Activated CD8-positive, alpha-beta memory T cell treated with anti-CD3 and anti-CD28 coated beads, Interleukin-2, amount 50 U/mL, for 1 hour (primary cell): ENCODE measurements at regions not wholly inside any gene's neighbourhood (a gene's known extent, or its start where the extent isn't known, plus 50 kb on each side); places are given as distances from the start of the nearest gene placed in this dataset.
"Not testable (repeated sequence)": the region's sequence is repeated elsewhere in the genome, so short reads cannot be mapped to it uniquely, and the experiment has no call there.

Experiments
- DNase-seq: peaks from one replicate; pipeline ENCODE4 v3.0.0-alpha.2; 2020; ENCODE audit errors: extremely low read depth

DNA sequence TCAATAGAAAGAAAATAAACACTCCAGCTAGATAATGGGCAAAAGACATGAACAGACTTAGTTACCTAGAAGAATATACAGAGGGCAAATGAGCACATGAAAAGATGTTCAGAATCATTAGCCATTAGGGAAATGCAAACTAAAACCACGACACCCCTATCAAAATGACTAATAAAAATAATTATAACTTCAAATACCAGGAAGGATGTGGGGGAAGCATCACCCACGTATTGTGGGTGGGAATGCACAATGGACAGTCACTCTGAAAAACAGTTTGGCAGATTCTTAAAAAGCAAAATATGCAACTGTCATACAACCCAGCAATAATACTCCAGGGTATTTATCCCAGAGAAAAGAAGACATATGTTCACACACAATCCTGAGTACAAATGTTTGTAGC, 92.6 kb downstream of the DLL1 start:
- DNase-seq = no peak

DNA sequence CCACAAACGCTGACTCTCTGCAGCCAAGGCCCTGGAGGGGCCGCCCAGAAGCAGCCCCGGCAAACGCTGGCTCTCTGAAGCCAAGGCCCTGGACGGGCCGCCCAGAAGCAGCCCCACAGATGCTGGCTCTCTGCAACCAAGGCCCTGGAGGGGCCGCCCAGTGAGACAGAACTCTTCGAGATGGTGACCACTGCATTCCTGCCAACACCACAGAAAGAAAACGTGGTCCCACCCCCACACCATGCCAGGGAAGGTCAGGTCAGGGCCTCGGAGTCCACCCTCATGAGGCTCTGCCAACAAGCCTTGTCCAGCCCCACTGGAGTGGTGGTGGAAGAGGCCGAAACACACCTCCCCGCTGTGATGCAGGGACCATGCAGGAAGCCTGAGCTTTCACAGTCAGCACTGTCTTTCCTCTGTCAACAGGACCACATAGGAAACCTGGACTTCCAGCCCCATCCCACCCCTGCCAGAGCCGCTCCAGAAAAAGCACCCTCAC, 97.5 kb downstream of the DLL1 start:
- DNase-seq = no peak

DNA sequence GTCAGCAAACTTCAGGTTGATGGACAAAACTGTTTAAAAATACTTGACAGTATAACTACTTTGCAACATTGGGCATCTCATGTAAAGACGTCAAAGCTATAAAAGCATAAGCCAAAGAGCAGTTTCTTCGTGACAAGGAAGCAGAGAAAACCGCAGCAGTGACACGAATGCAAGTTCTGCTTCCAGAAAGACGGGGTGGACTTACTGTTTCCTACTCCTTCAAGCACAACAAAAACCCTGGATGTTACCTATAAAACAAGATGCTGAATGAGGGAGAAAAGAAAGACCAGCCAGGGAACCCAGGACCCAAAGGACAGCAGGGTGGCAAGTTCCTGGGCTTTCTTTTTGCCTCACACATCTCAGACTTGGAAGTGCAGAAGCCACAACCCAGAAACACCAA, 98.0 kb downstream of the DLL1 start:
- no peak for DNase-seq

DNA sequence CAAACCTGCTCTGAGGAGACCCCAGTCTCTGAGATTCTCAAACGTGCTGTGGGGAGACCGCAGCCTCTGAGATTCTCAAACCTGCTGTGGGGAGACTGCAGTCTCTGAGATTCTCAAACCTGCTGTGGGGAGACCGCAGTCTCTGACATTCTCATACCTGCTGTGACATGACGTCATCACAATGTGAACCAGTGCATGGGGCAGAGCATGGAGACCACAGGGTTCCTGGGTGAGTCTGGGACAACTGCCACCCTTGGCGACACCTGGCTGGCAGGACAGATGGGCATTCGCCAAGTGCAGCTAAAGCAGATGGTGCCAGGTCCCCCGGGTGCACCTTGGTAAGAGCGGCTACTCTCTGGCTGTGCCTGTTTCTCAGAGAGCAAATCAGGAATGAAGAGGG, 98.8 kb downstream of the DLL1 start:
- not testable (repeated sequence) for DNase-seq

DNA sequence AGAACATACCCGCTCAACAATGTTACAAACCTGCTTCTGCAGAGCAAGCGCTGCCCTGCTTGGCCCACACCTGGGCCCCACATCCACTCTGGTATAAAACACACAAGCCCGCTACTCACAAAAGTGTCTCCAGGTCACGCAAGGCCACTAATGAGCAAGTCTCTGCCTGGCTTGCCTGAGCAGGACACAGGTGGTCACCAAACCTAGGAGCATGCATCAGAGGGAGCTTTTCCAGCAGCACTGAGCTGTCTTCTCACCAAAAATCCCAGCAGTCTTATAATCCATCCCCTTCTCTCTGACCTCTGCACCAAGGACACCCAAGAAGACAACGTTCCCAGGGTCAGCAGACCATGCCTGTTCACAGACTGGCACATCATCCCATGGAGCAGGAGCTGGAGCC, 100.8 kb downstream of the DLL1 start:
- no peak for DNase-seq

DNA sequence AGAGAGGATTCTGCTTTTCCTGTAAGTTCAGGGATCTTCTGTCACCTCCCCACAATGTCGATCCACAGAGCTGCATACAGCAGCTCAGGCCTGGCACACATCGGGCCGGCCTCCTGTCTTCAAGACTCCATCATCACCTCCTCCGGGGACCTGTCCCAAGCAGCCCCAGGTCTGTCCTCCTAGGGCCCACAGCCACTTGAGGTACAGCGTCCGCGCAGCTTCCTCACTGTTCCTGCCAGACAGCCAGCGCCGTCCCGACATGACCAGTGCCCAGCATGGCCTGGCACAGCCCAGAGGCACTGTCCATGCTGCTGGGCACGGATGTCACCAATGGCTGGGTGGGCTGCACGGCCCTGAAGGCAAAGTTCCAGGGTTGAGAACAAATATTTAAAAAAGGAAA, 101.6 kb downstream of the DLL1 start:
- DNase-seq = no peak

DNA sequence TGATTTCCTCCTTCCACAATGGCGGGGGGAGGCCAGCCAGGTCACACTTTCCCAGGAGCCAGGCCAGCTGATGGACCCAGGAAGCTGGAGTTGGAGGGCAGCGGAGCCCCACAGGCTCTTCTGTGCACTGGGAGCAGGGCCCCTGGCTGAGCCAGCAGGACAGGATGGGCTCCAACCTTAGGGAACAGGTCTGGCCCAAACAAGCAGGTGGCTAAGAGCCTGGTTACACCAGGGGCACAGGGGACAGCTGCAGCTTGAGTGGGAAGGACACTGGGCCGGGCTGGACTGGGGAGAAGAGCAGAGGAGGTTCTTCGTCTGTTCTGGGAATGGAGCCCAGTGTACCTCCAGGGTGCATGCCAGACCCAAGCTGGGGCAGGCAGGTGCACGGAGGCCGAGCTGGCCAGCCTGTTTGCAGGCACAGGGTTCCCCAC, 102.3 kb downstream of the DLL1 start:
- no peak for DNase-seq

DNA sequence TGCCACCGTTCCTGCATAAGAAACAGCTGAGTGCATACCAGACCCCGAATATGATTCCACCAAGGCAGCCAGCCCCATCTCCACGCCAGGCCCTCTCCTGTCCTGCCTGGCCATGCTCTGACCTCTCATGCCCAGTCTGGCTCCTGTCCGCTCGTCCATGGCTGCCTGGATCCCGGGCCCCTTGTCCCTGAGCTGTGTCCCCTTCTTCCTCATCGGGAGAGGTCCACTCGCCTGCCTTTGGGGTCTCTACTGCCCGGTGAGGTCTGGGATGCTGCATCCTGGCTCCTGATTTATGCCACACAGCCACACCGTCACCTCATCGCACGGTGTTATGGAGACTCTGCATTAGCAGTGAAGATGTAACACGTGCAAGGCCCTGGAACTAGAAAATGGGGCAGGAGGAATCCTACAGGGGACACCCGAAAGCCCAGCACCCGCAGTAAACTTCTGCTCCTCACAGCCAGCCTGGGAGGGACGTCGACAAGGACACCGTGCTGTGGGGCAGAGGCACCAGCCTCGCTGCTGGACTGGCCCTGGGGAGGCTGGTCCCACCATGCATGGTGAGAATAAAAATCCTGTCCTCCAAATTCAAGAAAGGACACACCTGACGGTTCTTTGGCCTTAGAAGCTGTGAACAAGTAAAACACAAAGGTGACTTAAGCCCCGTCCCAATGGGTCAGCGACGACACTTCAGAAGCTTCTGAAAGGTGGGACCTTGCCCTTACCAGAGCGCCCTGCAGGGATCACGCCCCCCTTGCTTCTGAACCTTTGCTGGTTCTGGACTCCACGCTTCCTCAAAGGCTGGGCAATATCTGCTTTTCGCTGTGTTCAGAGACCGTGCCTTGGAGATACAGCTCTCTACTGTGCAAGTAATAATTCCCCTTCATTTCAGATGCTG, 103.0 kb downstream of the DLL1 start:
- DNase-seq = no peak

DNA sequence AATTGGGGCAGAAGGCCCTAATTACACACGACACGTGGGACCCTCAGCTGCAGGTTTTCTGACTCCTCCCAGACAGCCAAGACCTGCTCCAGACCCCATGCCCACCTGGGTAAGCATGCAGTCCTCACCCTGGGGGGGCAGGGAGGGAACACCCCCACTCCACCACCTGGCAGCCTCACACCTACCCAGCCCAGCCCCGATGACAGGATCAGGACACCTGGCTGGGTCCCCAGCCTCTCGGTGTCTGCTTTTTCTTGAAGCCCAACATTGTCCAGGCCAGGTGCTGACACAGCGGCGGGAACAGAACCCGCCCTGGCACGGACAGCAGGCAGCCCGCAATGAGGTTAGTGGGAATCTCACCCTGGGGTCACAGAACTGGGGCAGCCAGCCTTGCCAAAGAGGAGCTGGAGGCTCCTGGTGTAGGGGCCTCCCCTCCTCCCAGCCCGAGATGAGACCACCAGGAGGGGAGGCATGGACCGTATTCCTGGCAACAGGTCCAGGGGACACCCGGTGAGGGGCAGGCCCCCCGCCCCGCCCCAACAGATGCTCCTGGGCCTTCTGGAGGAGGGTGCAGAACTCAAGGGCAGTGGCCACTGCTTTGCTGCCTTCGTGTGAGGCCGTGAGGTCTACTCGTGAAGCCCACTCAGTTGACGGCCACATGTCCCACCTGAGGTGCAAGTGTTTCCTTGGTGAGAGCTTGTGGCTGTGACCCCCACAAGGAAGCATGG, 103.8 kb downstream of the DLL1 start:
- DNase-seq = no peak

DNA sequence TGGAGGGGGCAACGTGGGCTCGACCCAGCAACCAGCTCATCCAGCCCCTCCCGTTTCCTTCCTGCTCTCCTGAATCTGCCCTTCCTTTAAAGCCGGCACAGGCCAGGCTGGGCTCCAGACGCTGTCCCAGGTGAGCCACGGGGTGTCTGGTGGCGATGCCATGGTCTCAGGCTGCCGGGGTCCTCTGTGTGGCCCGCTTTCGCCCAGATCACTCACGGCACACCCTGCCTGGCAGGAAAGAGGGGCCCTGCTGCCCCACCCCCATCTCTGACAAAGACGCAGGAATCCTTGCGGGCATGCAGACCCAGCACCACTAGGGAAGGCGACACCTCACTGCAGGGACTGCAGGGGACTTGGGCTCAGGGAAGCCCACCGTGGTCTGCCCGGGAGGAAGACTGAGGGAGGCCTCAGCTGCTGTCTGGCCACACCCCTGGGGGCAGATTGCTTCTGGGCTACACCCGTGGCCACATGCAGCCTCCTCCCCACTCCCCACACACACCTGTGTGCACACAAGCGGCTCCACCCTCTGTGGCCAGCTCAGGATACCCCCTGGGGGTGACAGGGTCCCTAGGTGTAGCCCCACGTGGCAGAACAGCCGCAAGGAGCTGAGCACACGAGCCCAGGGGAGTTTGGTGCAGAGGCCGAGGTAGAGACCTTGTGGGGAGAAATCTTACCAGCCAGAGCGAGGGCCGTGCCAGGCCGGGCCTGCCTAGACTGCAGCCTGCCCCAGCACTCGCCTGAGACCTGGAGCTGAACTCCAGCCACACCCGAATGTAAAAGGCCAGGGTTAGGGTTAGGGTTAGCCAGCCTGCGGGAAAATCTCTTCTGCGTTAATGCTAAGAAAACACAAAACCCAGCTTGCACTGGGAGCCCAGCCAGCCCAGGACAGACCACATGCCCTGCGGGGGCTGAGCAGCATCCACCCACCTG, 104.6 kb downstream of the DLL1 start:
- no peak for DNase-seq

DNA sequence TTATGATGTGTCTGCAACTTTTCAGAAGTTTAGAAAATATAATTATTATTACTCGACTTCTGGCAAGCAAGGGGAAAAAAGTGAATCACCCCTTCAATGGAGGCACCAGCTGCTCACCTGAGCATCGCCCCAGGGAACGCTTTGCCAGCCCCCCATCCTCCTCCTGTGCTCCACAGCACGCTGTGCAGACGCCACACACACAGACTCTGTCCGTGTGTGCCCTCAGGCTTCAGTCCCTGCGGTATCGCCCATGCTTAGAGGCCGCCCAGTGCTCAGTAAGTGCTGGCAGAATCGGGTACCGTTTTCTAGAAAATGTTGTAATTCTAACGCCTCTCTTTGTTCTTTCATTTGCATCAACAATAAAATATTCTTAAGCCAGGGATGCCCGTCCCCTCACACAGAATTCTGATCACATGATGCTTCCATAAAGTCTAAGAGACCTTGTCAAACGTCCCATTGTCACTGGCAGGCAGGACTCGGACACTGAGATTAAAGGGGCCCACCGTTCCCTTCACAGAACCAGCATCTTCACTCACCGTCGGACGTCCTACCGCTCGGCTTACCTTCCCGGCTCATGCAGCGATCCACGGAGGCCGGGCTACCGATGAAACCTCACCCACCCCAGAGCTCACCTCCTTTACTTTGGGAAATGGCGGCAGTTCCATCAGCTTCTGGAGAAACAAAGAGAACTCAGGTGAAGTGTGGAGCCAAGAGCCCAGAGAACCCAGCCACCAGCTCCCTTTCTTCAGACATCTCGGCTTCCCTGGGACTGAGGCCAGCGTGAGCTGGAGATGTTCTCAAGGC, 105.5 kb downstream of the DLL1 start:
- DNase-seq = no peak

DNA sequence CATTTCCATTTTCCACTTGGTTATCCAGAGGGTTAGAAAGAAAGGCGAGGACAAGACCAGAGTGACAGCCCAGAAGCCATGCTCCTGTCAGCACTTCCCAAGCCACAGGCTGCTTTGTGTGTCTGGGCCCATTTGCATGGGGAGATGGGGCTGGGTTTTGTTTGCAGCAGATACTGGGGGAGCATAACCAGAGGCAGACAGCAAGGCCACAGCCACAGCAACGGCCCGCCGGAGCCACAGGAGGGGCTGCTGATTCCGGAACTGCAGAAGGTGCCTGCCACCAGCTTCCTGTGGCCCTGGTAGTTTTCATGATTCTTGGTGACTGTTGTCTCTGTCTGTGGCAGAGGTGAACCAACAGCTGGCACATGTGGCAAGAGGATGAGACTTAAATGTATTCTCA, 106.6 kb downstream of the DLL1 start:
- DNase-seq = no peak

DNA sequence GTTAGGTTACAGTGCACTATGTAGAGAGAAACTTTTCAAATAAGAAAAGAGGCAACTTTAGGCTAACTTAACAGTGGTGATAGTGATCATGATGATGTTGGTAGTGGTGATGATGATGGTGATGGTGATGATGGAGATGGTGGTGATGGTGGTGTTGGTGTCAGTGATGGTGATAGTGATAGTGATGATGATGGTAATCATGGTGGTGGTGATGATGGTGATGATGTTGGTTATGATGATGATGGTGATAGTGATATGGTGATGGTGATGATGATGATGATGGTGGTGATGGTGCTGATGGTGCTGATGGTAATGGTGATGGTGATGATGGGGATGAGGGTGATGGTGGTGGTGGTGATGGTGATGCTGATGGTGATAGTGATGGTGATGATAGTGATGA, 107.4 kb downstream of the DLL1 start:
- DNase-seq = no peak

DNA sequence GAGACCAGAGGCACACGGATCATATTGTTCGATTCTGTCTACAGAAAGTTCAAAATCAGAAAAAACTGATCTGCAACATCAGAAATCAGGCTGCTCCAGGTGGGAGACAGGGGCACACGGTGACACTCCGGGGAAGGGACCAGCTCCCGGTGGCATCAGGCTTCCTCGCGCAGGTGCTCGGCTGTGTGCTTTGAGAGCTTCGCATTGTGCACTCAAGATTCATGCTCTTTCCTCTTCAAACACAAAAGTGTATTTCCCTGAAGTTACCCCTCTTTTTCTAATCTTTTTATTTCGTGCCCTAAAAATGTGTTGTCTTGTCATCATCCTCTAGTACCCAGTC, 108.1 kb downstream of the DLL1 start:
- DNase-seq = no peak

DNA sequence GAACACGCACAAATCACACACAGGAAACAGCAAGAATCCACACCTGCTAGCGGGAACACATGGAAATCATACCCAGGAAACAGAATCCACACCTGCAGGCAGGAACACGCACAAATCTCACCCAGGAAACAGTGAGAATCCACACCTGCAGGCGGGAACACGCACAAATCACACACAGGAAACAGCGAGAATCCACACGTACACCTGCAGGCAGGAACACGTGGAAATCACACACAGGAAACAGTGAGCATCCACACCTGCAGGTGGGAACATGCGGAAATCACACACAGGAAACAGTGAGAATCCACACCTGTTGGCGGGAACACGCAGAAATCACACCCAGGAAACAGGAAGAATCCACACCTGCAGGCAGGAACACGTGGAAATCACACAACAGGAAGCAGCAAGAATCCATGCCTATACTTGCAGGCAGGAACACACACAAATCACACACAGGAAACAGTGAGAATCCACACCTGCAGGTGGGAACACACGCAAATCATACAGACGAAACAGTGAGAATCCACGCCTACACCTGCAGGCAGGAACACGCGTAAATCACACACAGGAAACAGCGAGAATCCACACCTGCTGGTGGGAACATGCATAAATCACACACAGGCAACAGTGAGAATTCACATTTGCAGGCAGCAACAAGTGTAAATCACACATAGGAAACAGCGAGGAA, 108.6 kb downstream of the DLL1 start:
- no peak for DNase-seq

DNA sequence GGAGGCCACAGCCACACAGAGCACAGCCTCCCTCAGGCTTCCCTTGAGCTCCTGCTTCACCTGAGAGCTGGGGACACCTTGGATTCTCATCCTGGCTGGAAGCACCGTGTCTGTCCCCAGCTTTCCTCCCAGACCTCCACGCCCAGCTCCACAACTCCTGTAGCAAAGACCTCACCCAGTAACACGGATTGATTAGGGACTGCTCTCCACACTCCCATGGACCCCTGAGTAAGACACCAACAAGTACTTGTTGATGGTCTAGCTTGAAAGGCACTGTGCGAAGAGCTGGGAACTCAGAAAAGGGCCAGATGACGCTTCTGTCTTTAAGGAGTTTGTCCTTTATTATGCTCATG, 109.6 kb downstream of the DLL1 start:
- DNase-seq = no peak

DNA sequence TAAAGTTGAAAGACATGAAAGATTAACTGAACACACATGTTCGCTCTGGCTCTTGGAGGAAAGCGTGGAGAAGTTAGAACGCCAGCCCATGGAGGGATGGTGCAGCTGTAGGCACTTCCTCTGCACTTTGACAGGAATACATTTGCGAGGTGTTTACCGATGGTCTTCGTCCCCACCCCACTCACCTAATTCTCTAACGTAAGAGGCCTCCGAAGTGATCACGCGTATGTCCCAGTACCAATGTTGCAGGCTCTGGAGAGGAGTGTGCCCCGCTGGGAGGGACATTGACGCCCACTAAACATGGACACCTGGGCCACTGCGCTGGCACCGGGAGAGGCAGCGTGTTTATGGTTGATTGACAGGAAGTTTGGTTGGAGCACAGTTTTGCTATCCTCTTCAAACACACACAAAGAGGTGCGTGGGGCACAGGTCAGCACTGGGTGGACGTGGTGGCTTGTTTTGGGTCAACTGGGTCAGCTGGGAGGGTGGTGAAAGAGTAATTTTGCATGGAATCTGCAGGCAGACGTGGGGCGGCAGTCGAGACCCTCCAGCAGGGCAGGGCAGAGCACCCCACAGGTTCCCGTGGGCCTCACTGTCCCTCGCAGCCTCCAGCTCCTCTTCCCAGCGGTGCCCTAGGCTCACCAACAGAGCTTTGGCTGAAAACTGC, 110.1 kb downstream of the DLL1 start:
- no peak for DNase-seq

DNA sequence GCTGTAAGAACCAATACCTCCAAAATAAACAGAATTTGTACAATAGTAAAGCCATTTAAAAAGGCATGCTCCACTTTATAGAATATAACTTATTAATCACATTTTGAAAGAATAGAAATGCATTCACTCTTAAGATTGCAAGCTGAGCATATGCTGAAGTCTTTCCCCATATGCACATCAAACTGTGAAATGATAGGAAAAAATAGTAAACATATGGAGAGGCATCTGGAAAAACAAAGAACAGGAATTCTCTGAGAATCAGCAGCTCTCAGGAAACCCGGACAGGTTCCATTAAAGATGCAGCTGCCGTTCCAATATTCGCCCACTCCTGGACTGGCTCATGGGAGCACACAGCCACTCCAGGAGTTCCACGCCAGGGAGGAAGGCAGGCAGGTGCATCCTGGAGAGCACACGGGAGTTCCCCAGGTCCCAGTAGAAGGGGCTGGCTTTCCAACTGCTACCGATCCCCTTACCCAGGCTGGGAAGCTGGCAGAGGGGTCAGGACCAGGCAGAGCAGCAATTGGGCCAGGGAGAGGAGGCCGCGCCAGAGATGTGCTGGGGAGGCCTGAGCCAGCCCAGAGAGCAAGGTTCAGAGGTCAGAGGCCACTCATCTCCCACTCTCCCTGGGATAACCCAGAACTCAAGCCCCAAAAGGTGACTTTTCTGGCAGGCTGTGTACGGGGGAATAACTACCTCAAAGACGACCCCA, 111.1 kb downstream of the DLL1 start:
- DNase-seq = no peak
